ENCODE measurements at regions not wholly inside any gene's neighbourhood (a gene's known extent, or its start where the extent isn't known, plus 50 kb on each side); places are given as distances from the start of the nearest gene placed in this dataset.
"Not testable (repeated sequence)": the region's sequence is repeated elsewhere in the genome, so short reads cannot be mapped to it uniquely, and the experiment has no call there.

DNA sequence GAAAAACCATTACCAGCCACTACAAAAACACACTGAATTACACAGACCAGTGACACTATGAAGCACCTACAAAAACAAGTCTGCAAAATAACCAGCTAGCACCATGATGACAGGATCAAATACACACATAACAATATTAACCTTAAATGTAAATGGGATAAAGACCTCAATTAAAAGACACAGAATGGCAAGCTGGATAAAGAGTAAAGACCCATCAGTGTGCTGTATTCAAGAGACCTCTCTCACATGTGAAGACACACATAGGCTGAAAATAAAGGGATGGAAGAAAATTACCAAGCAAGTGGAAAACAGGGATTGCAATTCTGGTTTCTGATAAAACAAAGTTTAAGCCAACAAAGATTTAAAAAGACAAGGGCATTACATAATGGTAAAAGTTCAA, 482.7 kb upstream of the MCTP2 start:
- Histone ChIP-seq H3K27ac (no peak overlapping the region), H3K4me3 (no peak overlapping the region), H3K27me3 (no peaks in the 10 kb centered on the region), H3K9me3 (no peaks in the 10 kb centered on the region), H3K36me3 (ENCODE audit: low read depth, missing control alignments) (no peaks in the 10 kb centered on the region), H3K4me1 (no peaks in the 10 kb centered on the region)
- no peak for DNase-seq
- intact Hi-C loops (cut with DNase I; ENCODE audit: low total_unique reads), result no loop called here
- no peak for TF ChIP-seq POLR2A (IDR thresholded peaks at IDR 0.05)
- TF ChIP-seq, protein P1, sequence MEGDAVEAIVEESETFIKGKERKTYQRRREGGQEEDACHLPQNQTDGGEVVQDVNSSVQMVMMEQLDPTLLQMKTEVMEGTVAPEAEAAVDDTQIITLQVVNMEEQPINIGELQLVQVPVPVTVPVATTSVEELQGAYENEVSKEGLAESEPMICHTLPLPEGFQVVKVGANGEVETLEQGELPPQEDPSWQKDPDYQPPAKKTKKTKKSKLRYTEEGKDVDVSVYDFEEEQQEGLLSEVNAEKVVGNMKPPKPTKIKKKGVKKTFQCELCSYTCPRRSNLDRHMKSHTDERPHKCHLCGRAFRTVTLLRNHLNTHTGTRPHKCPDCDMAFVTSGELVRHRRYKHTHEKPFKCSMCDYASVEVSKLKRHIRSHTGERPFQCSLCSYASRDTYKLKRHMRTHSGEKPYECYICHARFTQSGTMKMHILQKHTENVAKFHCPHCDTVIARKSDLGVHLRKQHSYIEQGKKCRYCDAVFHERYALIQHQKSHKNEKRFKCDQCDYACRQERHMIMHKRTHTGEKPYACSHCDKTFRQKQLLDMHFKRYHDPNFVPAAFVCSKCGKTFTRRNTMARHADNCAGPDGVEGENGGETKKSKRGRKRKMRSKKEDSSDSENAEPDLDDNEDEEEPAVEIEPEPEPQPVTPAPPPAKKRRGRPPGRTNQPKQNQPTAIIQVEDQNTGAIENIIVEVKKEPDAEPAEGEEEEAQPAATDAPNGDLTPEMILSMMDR (IDR thresholded peaks at IDR 0.05), result no peak

DNA sequence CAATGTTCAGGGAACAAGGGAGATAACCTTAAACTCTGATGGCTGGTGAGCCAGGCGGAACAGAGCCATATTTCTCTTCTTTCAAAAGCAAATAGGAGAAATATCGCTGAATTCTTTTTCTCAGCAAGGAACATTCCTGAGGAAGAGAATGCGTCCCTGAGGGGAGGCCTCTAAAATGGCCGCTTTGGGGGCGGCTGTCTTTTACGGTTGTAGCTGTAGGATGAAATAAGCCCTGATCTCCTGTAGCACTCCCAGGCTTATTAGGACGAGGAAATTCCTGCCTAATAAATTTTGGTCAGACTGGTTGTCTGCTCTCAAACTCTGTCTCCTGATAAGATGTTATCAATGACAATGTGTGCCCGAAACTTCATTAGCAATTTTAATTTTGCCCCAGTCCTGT, 496.4 kb upstream of the MCTP2 start:
- intact Hi-C loops (cut with DNase I; ENCODE audit: low total_unique reads); H3K27ac ChIP-seq; H3K36me3 ChIP-seq (ENCODE audit: low read depth, missing control alignments); H3K27me3 ChIP-seq; H3K9me3 ChIP-seq; H3K4me1 ChIP-seq; DNase-seq; H3K4me3 ChIP-seq: not testable (repeated sequence)
- 92 to 95% methylated on average over 8 of the region's 8 CpGs for WGBS, 2 donors

DNA sequence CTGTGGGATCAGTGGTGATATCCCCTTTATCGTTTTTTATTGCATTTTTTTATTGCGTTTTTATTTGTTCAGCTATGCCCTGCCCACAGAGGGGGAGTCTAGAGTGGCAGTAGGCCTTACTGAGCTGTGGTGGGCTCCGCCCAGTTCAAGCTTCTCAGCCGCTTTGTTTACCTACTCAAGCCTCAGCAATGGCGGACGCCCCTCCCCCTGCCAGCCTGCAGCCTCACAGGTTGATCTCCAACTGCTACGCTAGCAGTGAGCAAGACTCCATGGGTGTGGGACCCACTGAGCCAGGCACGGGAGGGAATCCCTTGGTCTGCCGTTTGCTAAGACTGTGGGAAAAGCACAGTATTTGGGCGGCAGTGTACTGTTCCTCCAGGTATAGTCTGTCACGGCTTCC, 500.6 kb upstream of the MCTP2 start:
- intact Hi-C loops (cut with DNase I; ENCODE audit: low total_unique reads), result no loop called here
- 77 to 81% methylated on average over 11 of the region's 11 CpGs for WGBS, 2 donors
- Histone ChIP-seq H3K27me3 (no peaks in the 10 kb centered on the region), H3K36me3 (ENCODE audit: low read depth, missing control alignments) (no peaks in the 10 kb centered on the region), H3K9me3 (no peaks in the 10 kb centered on the region), H3K27ac (no peak overlapping the region), H3K4me3 (no peak overlapping the region), H3K4me1 (no peaks in the 10 kb centered on the region)
- DNase-seq, result peak; percentile 52
- TF ChIP-seq, protein P1 (IDR thresholded peaks at IDR 0.05), result no peak
- no peak for TF ChIP-seq POLR2A (IDR thresholded peaks at IDR 0.05)

DNA sequence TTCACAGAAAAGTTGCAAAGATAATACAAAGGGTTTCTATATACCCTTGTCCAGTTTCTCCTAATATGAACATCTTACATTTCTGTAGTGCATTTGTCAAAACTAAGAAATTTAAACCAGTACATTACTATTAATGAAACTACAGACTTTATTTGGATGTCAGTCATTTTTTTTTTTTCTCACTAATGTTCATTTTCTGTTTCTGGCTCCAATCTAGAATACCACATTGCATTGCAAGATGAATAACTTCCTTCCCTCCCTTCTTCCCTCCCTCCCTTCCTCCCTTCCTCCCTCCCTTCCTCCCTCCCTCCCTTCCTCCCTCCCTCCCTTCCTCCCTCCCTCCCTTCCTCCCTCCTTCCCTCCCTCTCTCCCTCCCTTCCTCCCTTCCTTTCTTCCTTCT, 509.2 kb upstream of the MCTP2 start:
- no peaks in the 10 kb centered on the region for H3K9me3 ChIP-seq
- no peak overlapping the region for H3K4me3 ChIP-seq
- DNase-seq, result no peak
- H3K27ac ChIP-seq, result no peak overlapping the region
- H3K4me1 ChIP-seq, result no peaks in the 10 kb centered on the region
- TF ChIP-seq, protein P1 (IDR thresholded peaks at IDR 0.05), result no peak
- no peak for TF ChIP-seq POLR2A (IDR thresholded peaks at IDR 0.05)
- intact Hi-C loops (cut with DNase I; ENCODE audit: low total_unique reads), result no loop called here
- H3K27me3 ChIP-seq, result no peaks in the 10 kb centered on the region
- H3K36me3 ChIP-seq (ENCODE audit: low read depth, missing control alignments), result no peaks in the 10 kb centered on the region

DNA sequence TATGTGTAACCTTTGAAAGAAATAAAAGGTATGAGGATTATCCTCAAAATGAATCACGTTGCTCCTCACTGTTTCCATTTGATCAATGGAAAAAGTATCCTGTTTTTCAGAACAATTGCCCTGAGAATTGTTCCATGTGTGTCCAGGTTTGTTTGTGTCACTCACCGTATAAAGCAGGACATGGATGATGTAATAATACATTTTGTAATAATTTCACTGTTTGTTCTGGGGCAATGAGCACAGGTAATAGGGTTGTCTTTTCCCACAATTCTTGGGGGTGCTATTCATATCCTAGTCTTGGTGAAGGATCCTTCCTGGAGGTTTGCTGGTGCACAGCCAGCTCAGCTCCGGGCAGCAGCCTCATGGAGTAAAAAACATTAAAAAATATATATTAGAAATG, 510.8 kb upstream of the MCTP2 start:
- no peak for DNase-seq
- intact Hi-C loops (cut with DNase I; ENCODE audit: low total_unique reads), result no loop called here
- WGBS, 2 donors, result 88 to 97% methylated on average over 3 of the region's 3 CpGs
- no peaks in the 10 kb centered on the region for H3K4me1 ChIP-seq
- no peaks in the 10 kb centered on the region for H3K27me3 ChIP-seq
- H3K27ac ChIP-seq, result no peak overlapping the region
- no peak overlapping the region for H3K4me3 ChIP-seq
- TF ChIP-seq, protein P1 (IDR thresholded peaks at IDR 0.05), result no peak
- TF ChIP-seq POLR2A (IDR thresholded peaks at IDR 0.05), result no peak
- no peaks in the 10 kb centered on the region for H3K9me3 ChIP-seq
- no peaks in the 10 kb centered on the region for H3K36me3 ChIP-seq (ENCODE audit: low read depth, missing control alignments)

Data from testis (tissue), 2 donors.